ENCODE measurements at regions not wholly inside any gene's neighbourhood (a gene's known extent, or its start where the extent isn't known, plus 50 kb on each side); places are given as distances from the start of the nearest gene placed in this dataset.
"Not testable (repeated sequence)": the region's sequence is repeated elsewhere in the genome, so short reads cannot be mapped to it uniquely, and the experiment has no call there.

GRCh38 chr3:36175916-36176461, 204.3 kb upstream of the STAC start:
- no peak for TF ChIP-seq CTCF (IDR thresholded peaks at IDR 0.05)
- no peak for TF ChIP-seq EP300 (IDR thresholded peaks at IDR 0.05; ENCODE audit: low read depth)
- no peak for TF ChIP-seq POLR2AphosphoS5 (IDR thresholded peaks at IDR 0.05)
- TF ChIP-seq POLR2A (IDR thresholded peaks at IDR 0.05): no peak
- intact Hi-C loops (cut with DNase I; ENCODE audit: low total_unique reads): no loop called here

GRCh38 chr3:36178018-36178417, 202.3 kb upstream of the STAC start:
- no peaks in the 10 kb centered on the region for H3K4me1 ChIP-seq
- WGBS, 2 donors (ENCODE audit: low coverage in 1 of 2): 68 to 79% methylated on average over 1 of the region's 1 CpG
- H3K36me3 ChIP-seq: no peaks in the 10 kb centered on the region
- no peak overlapping the region for H3K4me3 ChIP-seq
- in situ Hi-C loops (cut with MboI; ENCODE audit: low pct_ligation_motif_present in 1 of 4, low pct_unique_long_range_greater_than_20kb in 1 of 4, low sequenced_read_pairs in 3 of 4) (no loop called here), intact Hi-C loops (cut with DNase I; ENCODE audit: low total_unique reads) (no loop called here)
- no peak for TF ChIP-seq POLR2AphosphoS5 (IDR thresholded peaks at IDR 0.05)
- no peak for TF ChIP-seq POLR2A (IDR thresholded peaks at IDR 0.05)
- TF ChIP-seq CTCF (IDR thresholded peaks at IDR 0.05): no peak
- TF ChIP-seq EP300 (IDR thresholded peaks at IDR 0.05; ENCODE audit: low read depth): no peak
- H3K27ac ChIP-seq: no peak overlapping the region
- no peaks in the 10 kb centered on the region for H3K9me3 ChIP-seq
- DNase-seq: no peak
- no peaks in the 10 kb centered on the region for H3K27me3 ChIP-seq

More at GRCh38 chr3:36175916-36176461, 204.3 kb upstream of the STAC start:
- Histone ChIP-seq H3K4me3 (no peak overlapping the region), H3K27me3 (no peaks in the 10 kb centered on the region), H3K9me3 (no peaks in the 10 kb centered on the region), H3K4me1 (no peaks in the 10 kb centered on the region), H3K36me3 (no peaks in the 10 kb centered on the region), H3K27ac (no peak overlapping the region)
- no peak for DNase-seq
- in situ Hi-C loops (cut with MboI; ENCODE audit: low pct_ligation_motif_present in 1 of 4, low pct_unique_long_range_greater_than_20kb in 1 of 4, low sequenced_read_pairs in 3 of 4): no loop called here
- 36% methylated on average over 2 of the region's 2 CpGs; no CpG with 5 or more reads in 1 of the 2 donors for WGBS, 2 donors (ENCODE audit: low coverage in 1 of 2)

GRCh38 chr3:36182024-36182423, 198.3 kb upstream of the STAC start:
- H3K4me1 ChIP-seq: no peaks in the 10 kb centered on the region
- intact Hi-C loops (cut with DNase I; ENCODE audit: low total_unique reads) (no loop called here), in situ Hi-C loops (cut with MboI; ENCODE audit: low pct_ligation_motif_present in 1 of 4, low pct_unique_long_range_greater_than_20kb in 1 of 4, low sequenced_read_pairs in 3 of 4) (no loop called here)
- no peaks in the 10 kb centered on the region for H3K9me3 ChIP-seq
- no peaks in the 10 kb centered on the region for H3K36me3 ChIP-seq
- no peak overlapping the region for H3K27ac ChIP-seq
- no peak overlapping the region for H3K4me3 ChIP-seq
- H3K27me3 ChIP-seq: no peaks in the 10 kb centered on the region
- WGBS, 2 donors (ENCODE audit: low coverage in 1 of 2): 79 to 90% methylated on average over 2 of the region's 2 CpGs
- no peak for DNase-seq
- TF ChIP-seq CTCF (IDR thresholded peaks at IDR 0.05) (no peak), POLR2A (IDR thresholded peaks at IDR 0.05) (no peak), POLR2AphosphoS5 (IDR thresholded peaks at IDR 0.05) (no peak), EP300 (IDR thresholded peaks at IDR 0.05; ENCODE audit: low read depth) (no peak)

GRCh38 chr3:36187197-36187596, 193.1 kb upstream of the STAC start:
- 59 to 76% methylated on average over 2 of the region's 2 CpGs for WGBS, 2 donors (ENCODE audit: low coverage in 1 of 2)
- intact Hi-C loops (cut with DNase I; ENCODE audit: low total_unique reads); DNase-seq; H3K4me3 ChIP-seq; H3K4me1 ChIP-seq; H3K27me3 ChIP-seq; H3K36me3 ChIP-seq; in situ Hi-C loops (cut with MboI; ENCODE audit: low pct_ligation_motif_present in 1 of 4, low pct_unique_long_range_greater_than_20kb in 1 of 4, low sequenced_read_pairs in 3 of 4); H3K27ac ChIP-seq; H3K9me3 ChIP-seq: not testable (repeated sequence)

GRCh38 chr3:36192901-36193300, 187.4 kb upstream of the STAC start:
- intact Hi-C loops (cut with DNase I; ENCODE audit: low total_unique reads): no loop called here
- Histone ChIP-seq H3K4me1 (no peaks in the 10 kb centered on the region), H3K4me3 (no peak overlapping the region), H3K27me3 (no peaks in the 10 kb centered on the region), H3K9me3 (peaks cover 0 to 6% of the 10 kb centered on the region in 2 donors), H3K27ac (no peak overlapping the region), H3K36me3 (no peaks in the 10 kb centered on the region)
- no peak for DNase-seq
- TF ChIP-seq POLR2AphosphoS5 (IDR thresholded peaks at IDR 0.05): no peak
- in situ Hi-C loops (cut with MboI; ENCODE audit: low pct_ligation_motif_present in 1 of 4, low pct_unique_long_range_greater_than_20kb in 1 of 4, low sequenced_read_pairs in 3 of 4): no loop called here

Data from transverse colon (tissue), 4 donors.